ENCODE measurements at regions not wholly inside any gene's neighbourhood (a gene's known extent, or its start where the extent isn't known, plus 50 kb on each side); places are given as distances from the start of the nearest gene placed in this dataset.

DNA sequence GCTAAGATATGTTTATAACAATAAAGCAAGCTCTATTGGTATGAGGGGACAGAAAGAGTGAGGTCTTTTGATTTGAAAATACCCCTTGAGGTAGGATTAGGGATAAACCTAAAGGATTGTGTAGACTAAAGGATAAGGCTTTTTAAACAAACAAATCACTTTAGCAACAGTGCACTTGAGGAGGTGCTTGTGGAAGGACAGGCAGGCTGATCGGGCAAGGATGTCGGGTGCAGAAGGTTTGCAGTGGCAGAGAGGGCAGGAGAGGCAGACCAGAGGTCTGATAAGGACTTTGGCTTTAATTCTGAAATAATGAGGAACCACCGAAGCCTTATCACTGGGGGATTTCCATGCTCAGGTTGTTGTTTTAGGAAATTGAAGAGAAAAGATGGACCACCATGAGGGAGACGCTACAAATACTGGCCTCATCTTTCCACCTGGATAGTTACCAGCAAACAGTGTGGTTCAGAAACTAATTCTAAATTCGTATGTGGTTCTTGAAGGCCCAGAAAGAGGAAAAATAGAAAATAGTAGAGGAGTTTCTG, 119.5 kb upstream of the KLF6 start:
- TF ChIP-seq, protein P1, sequence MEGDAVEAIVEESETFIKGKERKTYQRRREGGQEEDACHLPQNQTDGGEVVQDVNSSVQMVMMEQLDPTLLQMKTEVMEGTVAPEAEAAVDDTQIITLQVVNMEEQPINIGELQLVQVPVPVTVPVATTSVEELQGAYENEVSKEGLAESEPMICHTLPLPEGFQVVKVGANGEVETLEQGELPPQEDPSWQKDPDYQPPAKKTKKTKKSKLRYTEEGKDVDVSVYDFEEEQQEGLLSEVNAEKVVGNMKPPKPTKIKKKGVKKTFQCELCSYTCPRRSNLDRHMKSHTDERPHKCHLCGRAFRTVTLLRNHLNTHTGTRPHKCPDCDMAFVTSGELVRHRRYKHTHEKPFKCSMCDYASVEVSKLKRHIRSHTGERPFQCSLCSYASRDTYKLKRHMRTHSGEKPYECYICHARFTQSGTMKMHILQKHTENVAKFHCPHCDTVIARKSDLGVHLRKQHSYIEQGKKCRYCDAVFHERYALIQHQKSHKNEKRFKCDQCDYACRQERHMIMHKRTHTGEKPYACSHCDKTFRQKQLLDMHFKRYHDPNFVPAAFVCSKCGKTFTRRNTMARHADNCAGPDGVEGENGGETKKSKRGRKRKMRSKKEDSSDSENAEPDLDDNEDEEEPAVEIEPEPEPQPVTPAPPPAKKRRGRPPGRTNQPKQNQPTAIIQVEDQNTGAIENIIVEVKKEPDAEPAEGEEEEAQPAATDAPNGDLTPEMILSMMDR (IDR thresholded peaks at IDR 0.05; ENCODE audit: low read depth, low read length, missing input control): no peak
- no peak for TF ChIP-seq YY1 (IDR thresholded peaks at IDR 0.05)
- no peak for TF ChIP-seq FOXA1 (IDR thresholded peaks at IDR 0.05)
- TF ChIP-seq GABPA (IDR thresholded peaks at IDR 0.05 in 1 of 2, conservative IDR thresholded peaks at IDR 0.05 in 1 of 2): no peak

Data from liver (tissue), 3 donors.